ENCODE measurements at regions not wholly inside any gene's neighbourhood (a gene's known extent, or its start where the extent isn't known, plus 50 kb on each side); places are given as distances from the start of the nearest gene placed in this dataset.
"Not testable (repeated sequence)": the region's sequence is repeated elsewhere in the genome, so short reads cannot be mapped to it uniquely, and the experiment has no call there.

- no peak for TF ChIP-seq RORB (CRISPR knock-in tag; IDR thresholded peaks at IDR 0.05)
Observed at GRCh38 chr1:60914982-60915381, 167.4 kb upstream of the NFIA start (continued).

- POLR2A ChIA-PET; H3K36me3 Mint-ChIP-seq; H3K27me3 Mint-ChIP-seq (ENCODE audit: low read depth); CTCF ChIA-PET; DNase-seq (ENCODE audit: low spot score); H3K27ac Mint-ChIP-seq; ATAC-seq; H3K4me3 Mint-ChIP-seq: not testable (repeated sequence)
- H3K9me3 Mint-ChIP-seq, result peaks cover 26% of the 10 kb centered on the region
- peaks cover 15% of the 10 kb centered on the region for H3K4me1 Mint-ChIP-seq
Observed at GRCh38 chr1:60913708-60914107, 168.7 kb upstream of the NFIA start.

GRCh38 chr1:60913039-60913438 lies 169.3 kb upstream of the NFIA start:
- TF ChIP-seq NFYB (CRISPR knock-in tag; conservative IDR thresholded peaks at IDR 0.05; ENCODE audit: low read depth) (no peak), GTF2I (CRISPR knock-in tag; conservative IDR thresholded peaks at IDR 0.05) (no peak), USF1 (CRISPR knock-in tag; IDR thresholded peaks at IDR 0.05) (no peak), ELF4 (CRISPR knock-in tag; IDR thresholded peaks at IDR 0.05; ENCODE audit: low read depth) (no peak), ZNF532 (CRISPR knock-in tag; IDR thresholded peaks at IDR 0.05; ENCODE audit: borderline replicate concordance) (no peak)
- ATAC-seq (no peak), DNase-seq (ENCODE audit: low spot score) (no peak)
- peaks cover 26% of the 10 kb centered on the region for H3K9me3 Mint-ChIP-seq
- POLR2A ChIA-PET, result no interaction called here
- CTCF ChIA-PET, result interaction anchor here (1.4 to 1.8 kb wide), 2 partner anchors 36 to 62 kb away, joined by 5 to 6 read pairs; no protein-coding TSS in a partner anchor
- H3K27ac Mint-ChIP-seq, result no peak overlapping the region
- peaks cover 17% of the 10 kb centered on the region for H3K4me1 Mint-ChIP-seq
- H3K27me3 Mint-ChIP-seq (ENCODE audit: low read depth), result no peaks in the 10 kb centered on the region; the same call in 1 of the 2 replicates
- H3K36me3 Mint-ChIP-seq, result no peaks in the 10 kb centered on the region
- no peak overlapping the region for H3K4me3 Mint-ChIP-seq

GRCh38 chr1:60911966-60912697 lies 170.2 kb upstream of the NFIA start:
- H3K36me3 Mint-ChIP-seq, result no peaks in the 10 kb centered on the region
- no peak overlapping the region for H3K27ac Mint-ChIP-seq
- ATAC-seq, result peak; percentile 97
- peaks cover 26% of the 10 kb centered on the region for H3K9me3 Mint-ChIP-seq
- ChIA-PET CTCF (interaction anchor here (1.4 to 1.9 kb wide), 4 partner anchors 37 to 138 kb away, joined by 4 to 6 read pairs (median 5); no protein-coding TSS in a partner anchor), POLR2A (no interaction called here)
- no peak overlapping the region for H3K4me3 Mint-ChIP-seq
- peaks cover 19% of the 10 kb centered on the region for H3K4me1 Mint-ChIP-seq
- DNase-seq (ENCODE audit: low spot score), result peak; percentile 46
- no peaks in the 10 kb centered on the region; the same call in 1 of the 2 replicates for H3K27me3 Mint-ChIP-seq (ENCODE audit: low read depth)
- no peak for TF ChIP-seq SMAD3 (CRISPR knock-in tag; IDR thresholded peaks at IDR 0.05; ENCODE audit: borderline replicate concordance)
- no peak for TF ChIP-seq MLX (CRISPR knock-in tag; IDR thresholded peaks at IDR 0.05)
- TF ChIP-seq ZNF232 (CRISPR knock-in tag; IDR thresholded peaks at IDR 0.05), result no peak
- TF ChIP-seq NR3C1 (CRISPR knock-in tag; conservative IDR thresholded peaks at IDR 0.05; ENCODE audit: low read depth), result no peak
- 0 out of 2 replicates have a peak, but pooled peaks have one; percentile 15 for TF ChIP-seq SP1 (CRISPR knock-in tag; conservative IDR thresholded peaks at IDR 0.05)
- no peak for TF ChIP-seq ERG (CRISPR knock-in tag; IDR thresholded peaks at IDR 0.05)
- TF ChIP-seq CBFB (CRISPR knock-in tag; IDR thresholded peaks at IDR 0.05; ENCODE audit: low read depth), result no peak
- TF ChIP-seq PRDM15 (CRISPR knock-in tag; IDR thresholded peaks at IDR 0.05), result no peak
- peak; percentile 81 for TF ChIP-seq ZNF423 (CRISPR knock-in tag; IDR thresholded peaks at IDR 0.05)
- TF ChIP-seq ZNF317 (CRISPR knock-in tag; IDR thresholded peaks at IDR 0.05; ENCODE audit: borderline replicate concordance, low read depth), result no peak
